NCI-H2029 (cell line): ENCODE measurements at regions not wholly inside any gene's neighbourhood (a gene's known extent, or its start where the extent isn't known, plus 50 kb on each side); places are given as distances from the start of the nearest gene placed in this dataset.

ENCODE experiments used
- DNase-seq: peaks from one replicate; lab custom pipeline; 2025; lab: John Stamatoyannopoulos, UW

- no peak for DNase-seq
Measured at GRCh38 chr4:43782391-43782790, 666.2 kb downstream of the KCTD8 start.

- DNase-seq = no peak
Measured at GRCh38 chr4:43816116-43816515, 632.5 kb downstream of the KCTD8 start.

- DNase-seq = no peak
Measured at GRCh38 chr4:43822621-43823020, 626.0 kb downstream of the KCTD8 start.

GRCh38 chr4:43835869-43836268, 612.7 kb downstream of the KCTD8 start:
- DNase-seq = no peak

GRCh38 chr4:43837171-43837570, 611.4 kb downstream of the KCTD8 start:
- no peak for DNase-seq

GRCh38 chr4:43837604-43838003, 611.0 kb downstream of the KCTD8 start:
- no peak for DNase-seq

GRCh38 chr4:43842594-43842993, 606.0 kb downstream of the KCTD8 start:
- no peak for DNase-seq

- DNase-seq = no peak
Measured at GRCh38 chr4:43843501-43843900, 605.1 kb downstream of the KCTD8 start.

- DNase-seq = no peak
Measured at GRCh38 chr4:43846111-43846587, 602.5 kb downstream of the KCTD8 start.

GRCh38 chr4:43853565-43854264, 594.9 kb downstream of the KCTD8 start:
- no peak for DNase-seq

GRCh38 chr4:43855283-43855682, 593.3 kb downstream of the KCTD8 start:
- no peak for DNase-seq

GRCh38 chr4:43864616-43865146, 583.9 kb downstream of the KCTD8 start:
- DNase-seq = no peak

- DNase-seq = no peak
Measured at GRCh38 chr4:43867908-43868307, 580.7 kb downstream of the KCTD8 start.

GRCh38 chr4:43875655-43876054, 573.0 kb downstream of the KCTD8 start:
- no peak for DNase-seq

- DNase-seq = no peak
Measured at GRCh38 chr4:43882470-43882869, 566.1 kb downstream of the KCTD8 start.

GRCh38 chr4:43886196-43886595, 562.4 kb downstream of the KCTD8 start:
- DNase-seq = no peak

GRCh38 chr4:43898836-43899235, 549.8 kb downstream of the KCTD8 start:
- DNase-seq = no peak

- no peak for DNase-seq
Measured at GRCh38 chr4:43903456-43903855, 545.2 kb downstream of the KCTD8 start.

GRCh38 chr4:43918377-43918776, 530.2 kb downstream of the KCTD8 start:
- no peak for DNase-seq

GRCh38 chr4:43932448-43932847, 516.2 kb downstream of the KCTD8 start:
- DNase-seq = no peak

- DNase-seq = no peak
Measured at GRCh38 chr4:43943998-43944397, 504.6 kb downstream of the KCTD8 start.

GRCh38 chr4:43959976-43960375, 488.6 kb downstream of the KCTD8 start:
- DNase-seq = no peak

GRCh38 chr4:43968011-43968410, 480.6 kb downstream of the KCTD8 start:
- no peak for DNase-seq

GRCh38 chr4:43983610-43984009, 465.0 kb downstream of the KCTD8 start:
- DNase-seq = no peak
